ENCODE measurements at regions not wholly inside any gene's neighbourhood (a gene's known extent, or its start where the extent isn't known, plus 50 kb on each side); places are given as distances from the start of the nearest gene placed in this dataset.

- Histone ChIP-seq H3K4me1 (no peaks in the 10 kb centered on the region), H3K36me3 (no peaks in the 10 kb centered on the region), H3K4me3 (no peak overlapping the region), H3K27ac (no peak overlapping the region), H3K27me3 (no peaks in the 10 kb centered on the region), H3K9me3 (no peaks in the 10 kb centered on the region)
- intact Hi-C loops (cut with DNase I), result no loop called here
- TF ChIP-seq CTCF (IDR thresholded peaks at IDR 0.05), result no peak
- no peak for DNase-seq (ENCODE audit: low spot score in 2 of 2)
Observed at GRCh38 chr18:47411159-47411558, 159.7 kb upstream of the SKOR2 start.

GRCh38 chr18:47410139-47410538 is 158.7 kb upstream of the SKOR2 start:
- no peak for DNase-seq (ENCODE audit: low spot score in 2 of 2)
- TF ChIP-seq CTCF (IDR thresholded peaks at IDR 0.05), result no peak
- Histone ChIP-seq H3K4me3 (no peak overlapping the region), H3K27me3 (no peaks in the 10 kb centered on the region), H3K9me3 (no peaks in the 10 kb centered on the region), H3K27ac (no peak overlapping the region), H3K4me1 (no peaks in the 10 kb centered on the region), H3K36me3 (no peaks in the 10 kb centered on the region)
- intact Hi-C loops (cut with DNase I), result no loop called here

GRCh38 chr18:47409519-47409918 is 158.1 kb upstream of the SKOR2 start:
- H3K27me3 ChIP-seq, result no peaks in the 10 kb centered on the region
- DNase-seq (ENCODE audit: low spot score in 2 of 2), result no peak
- H3K9me3 ChIP-seq, result no peaks in the 10 kb centered on the region
- H3K27ac ChIP-seq, result no peak overlapping the region
- H3K4me1 ChIP-seq, result no peaks in the 10 kb centered on the region
- no peak overlapping the region for H3K4me3 ChIP-seq
- H3K36me3 ChIP-seq, result no peaks in the 10 kb centered on the region
- intact Hi-C loops (cut with DNase I), result no loop called here
- TF ChIP-seq CTCF (IDR thresholded peaks at IDR 0.05), result no peak

- no peaks in the 10 kb centered on the region for H3K4me1 ChIP-seq
- no peak overlapping the region for H3K27ac ChIP-seq
- no peak for DNase-seq (ENCODE audit: low spot score in 2 of 2)
- H3K27me3 ChIP-seq, result no peaks in the 10 kb centered on the region
- no peak for TF ChIP-seq CTCF (IDR thresholded peaks at IDR 0.05)
- no peak overlapping the region for H3K4me3 ChIP-seq
- H3K9me3 ChIP-seq, result no peaks in the 10 kb centered on the region
- no peaks in the 10 kb centered on the region for H3K36me3 ChIP-seq
- intact Hi-C loops (cut with DNase I), result no loop called here
Observed at GRCh38 chr18:47407736-47408135, 156.3 kb upstream of the SKOR2 start.

GRCh38 chr18:47404845-47405244 is 153.4 kb upstream of the SKOR2 start:
- Histone ChIP-seq H3K4me1 (no peaks in the 10 kb centered on the region), H3K4me3 (no peak overlapping the region), H3K36me3 (no peaks in the 10 kb centered on the region), H3K27ac (no peak overlapping the region), H3K27me3 (no peaks in the 10 kb centered on the region), H3K9me3 (no peaks in the 10 kb centered on the region)
- peak in 1 of 2 donors; percentile 13 for DNase-seq (ENCODE audit: low spot score in 2 of 2)
- intact Hi-C loops (cut with DNase I), result no loop called here
- no peak for TF ChIP-seq CTCF (IDR thresholded peaks at IDR 0.05)

- no peak for DNase-seq (ENCODE audit: low spot score in 2 of 2)
- H3K4me1 ChIP-seq, result no peaks in the 10 kb centered on the region
- no peaks in the 10 kb centered on the region for H3K36me3 ChIP-seq
- H3K27ac ChIP-seq, result no peak overlapping the region
- no peaks in the 10 kb centered on the region for H3K27me3 ChIP-seq
- intact Hi-C loops (cut with DNase I), result no loop called here
- no peak overlapping the region for H3K4me3 ChIP-seq
- no peaks in the 10 kb centered on the region for H3K9me3 ChIP-seq
- no peak for TF ChIP-seq CTCF (IDR thresholded peaks at IDR 0.05)
Observed at GRCh38 chr18:47403949-47404348, 152.5 kb upstream of the SKOR2 start.

Measured in ascending aorta (tissue), 2 donors.